ENCODE measurements at regions not wholly inside any gene's neighbourhood (a gene's known extent, or its start where the extent isn't known, plus 50 kb on each side); places are given as distances from the start of the nearest gene placed in this dataset.

GRCh38 chr14:66225337-66225736 lies 260.8 kb upstream of the CCDC196 start:
- DNase-seq (ENCODE audit: low spot score): no peak
- no peaks in the 10 kb centered on the region for H3K4me1 ChIP-seq (replicated peaks)
- no peaks in the 10 kb centered on the region for H3K36me3 ChIP-seq
- H3K27me3 ChIP-seq (replicated peaks; ENCODE audit: insufficient read depth): no peaks in the 10 kb centered on the region
- H3K27ac ChIP-seq: no peak overlapping the region
- no peaks in the 10 kb centered on the region for H3K9me3 ChIP-seq
- no peak overlapping the region for H3K4me3 ChIP-seq
- intact Hi-C loops (cut with DNase I): no loop called here
- no peak for TF ChIP-seq POLR2AphosphoS5 (IDR thresholded peaks at IDR 0.05)
- TF ChIP-seq POLR2A (IDR thresholded peaks at IDR 0.05): no peak
- TF ChIP-seq CTCF (IDR thresholded peaks at IDR 0.05): no peak

- 94% methylated on average over 3 of the region's 3 CpGs for WGBS
Observed at GRCh38 chr14:66228267-66228970, 257.8 kb upstream of the CCDC196 start.

GRCh38 chr14:66231820-66232219 lies 254.4 kb upstream of the CCDC196 start:
- no peak overlapping the region for H3K27ac ChIP-seq
- no peaks in the 10 kb centered on the region for H3K27me3 ChIP-seq (replicated peaks; ENCODE audit: insufficient read depth)
- 49% methylated on average over 4 of the region's 4 CpGs for WGBS
- no peaks in the 10 kb centered on the region for H3K36me3 ChIP-seq
- H3K4me1 ChIP-seq (replicated peaks): no peaks in the 10 kb centered on the region
- no peak overlapping the region for H3K4me3 ChIP-seq
- no peak for DNase-seq (ENCODE audit: low spot score)
- TF ChIP-seq POLR2AphosphoS5 (IDR thresholded peaks at IDR 0.05): no peak
- no peak for TF ChIP-seq POLR2A (IDR thresholded peaks at IDR 0.05)
- no peak for TF ChIP-seq CTCF (IDR thresholded peaks at IDR 0.05)
- no peaks in the 10 kb centered on the region for H3K9me3 ChIP-seq
- intact Hi-C loops (cut with DNase I): no loop called here

More at GRCh38 chr14:66228267-66228970, 257.8 kb upstream of the CCDC196 start:
- DNase-seq (ENCODE audit: low spot score): no peak
- Histone ChIP-seq H3K4me1 (replicated peaks) (no peaks in the 10 kb centered on the region), H3K9me3 (no peaks in the 10 kb centered on the region), H3K36me3 (no peaks in the 10 kb centered on the region), H3K27me3 (replicated peaks; ENCODE audit: insufficient read depth) (no peaks in the 10 kb centered on the region), H3K27ac (no peak overlapping the region), H3K4me3 (no peak overlapping the region)
- TF ChIP-seq POLR2AphosphoS5 (IDR thresholded peaks at IDR 0.05) (no peak), CTCF (IDR thresholded peaks at IDR 0.05) (no peak), POLR2A (IDR thresholded peaks at IDR 0.05) (no peak)
- intact Hi-C loops (cut with DNase I): no loop called here

GRCh38 chr14:66233591-66233990 lies 252.6 kb upstream of the CCDC196 start:
- Histone ChIP-seq H3K4me1 (replicated peaks) (no peaks in the 10 kb centered on the region), H3K36me3 (no peaks in the 10 kb centered on the region), H3K27me3 (replicated peaks; ENCODE audit: insufficient read depth) (no peaks in the 10 kb centered on the region), H3K9me3 (no peaks in the 10 kb centered on the region), H3K27ac (no peak overlapping the region), H3K4me3 (no peak overlapping the region)
- WGBS: 28% methylated on average over 4 of the region's 4 CpGs
- intact Hi-C loops (cut with DNase I): no loop called here
- DNase-seq (ENCODE audit: low spot score): no peak
- TF ChIP-seq CTCF (IDR thresholded peaks at IDR 0.05): no peak
- TF ChIP-seq POLR2A (IDR thresholded peaks at IDR 0.05): no peak
- no peak for TF ChIP-seq POLR2AphosphoS5 (IDR thresholded peaks at IDR 0.05)

- WGBS: 83% methylated on average over 2 of the region's 2 CpGs
- DNase-seq (ENCODE audit: low spot score): no peak
Observed at GRCh38 chr14:66234411-66234810, 251.8 kb upstream of the CCDC196 start.

More at GRCh38 chr14:66234411-66234810, 251.8 kb upstream of the CCDC196 start:
- no peak for TF ChIP-seq POLR2AphosphoS5 (IDR thresholded peaks at IDR 0.05)
- no peak overlapping the region for H3K27ac ChIP-seq
- no peaks in the 10 kb centered on the region for H3K36me3 ChIP-seq
- no peaks in the 10 kb centered on the region for H3K27me3 ChIP-seq (replicated peaks; ENCODE audit: insufficient read depth)
- H3K9me3 ChIP-seq: no peaks in the 10 kb centered on the region
- no peaks in the 10 kb centered on the region for H3K4me1 ChIP-seq (replicated peaks)
- no peak overlapping the region for H3K4me3 ChIP-seq
- intact Hi-C loops (cut with DNase I): no loop called here
